Fibroblast of pulmonary artery (primary cell): ENCODE measurements at regions not wholly inside any gene's neighbourhood (a gene's known extent, or its start where the extent isn't known, plus 50 kb on each side); places are given as distances from the start of the nearest gene placed in this dataset.
A peak's percentile ranks its signal among the peaks of the same experiment; 100 is the strongest.
"Not testable (repeated sequence)": the region's sequence is repeated elsewhere in the genome, so short reads cannot be mapped to it uniquely, and the experiment has no call there.

Source experiments
- DNase-seq: peaks from one replicate; pipeline ENCODE4 v3.0.0-alpha.2; 2010; ENCODE audit warnings: low read depth
- H3K4me3 ChIP-seq: replicated peaks from 2 replicates; pipeline ENCODE4 v1.5.1; 2011; ENCODE audit warnings: low read depth, mild to moderate bottlenecking, control low read depth, low read length, moderate library complexity
- CTCF ChIP-seq: IDR thresholded peaks from 2 replicates; pipeline ENCODE4 v1.5.1; 2011; ENCODE audit warnings: mild to moderate bottlenecking, control low read depth, low read length, inconsistent platforms; ENCODE audit errors: missing control alignments

DNA sequence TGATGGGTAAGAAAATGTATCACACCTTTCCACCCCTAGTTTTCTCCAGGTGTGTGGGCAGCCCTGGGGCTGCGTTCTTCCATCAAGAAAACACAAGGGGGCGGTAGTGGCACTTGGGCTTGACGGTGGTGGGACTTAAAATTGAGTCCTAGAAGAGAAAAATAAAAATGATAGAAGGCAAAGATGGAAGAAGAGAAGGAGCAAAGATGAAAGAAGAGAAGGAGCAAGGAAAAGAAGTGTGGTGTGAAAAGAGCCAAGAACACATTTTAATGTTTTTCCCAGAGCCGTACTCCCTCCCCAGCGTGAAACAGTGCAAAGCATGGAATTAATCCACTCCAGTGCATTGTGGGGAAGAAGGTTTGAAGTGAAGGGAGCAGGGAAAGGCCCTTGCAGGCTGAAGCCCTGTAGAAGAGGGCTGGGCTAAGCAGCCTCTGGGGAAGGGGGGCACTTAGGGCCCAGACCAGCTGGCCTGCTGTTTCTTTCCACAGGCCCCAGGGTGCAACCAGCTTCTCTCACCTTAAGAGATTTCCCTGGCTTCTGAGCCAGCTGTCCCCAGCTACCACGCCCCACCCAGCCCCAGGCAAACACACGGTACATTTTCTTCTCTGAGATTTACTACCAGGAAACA is 256.8 kb downstream of the RNF152 start:
- peak; percentile 94 for TF ChIP-seq CTCF
- peak; percentile 70 for DNase-seq
- no peak overlapping the region for H3K4me3 ChIP-seq

DNA sequence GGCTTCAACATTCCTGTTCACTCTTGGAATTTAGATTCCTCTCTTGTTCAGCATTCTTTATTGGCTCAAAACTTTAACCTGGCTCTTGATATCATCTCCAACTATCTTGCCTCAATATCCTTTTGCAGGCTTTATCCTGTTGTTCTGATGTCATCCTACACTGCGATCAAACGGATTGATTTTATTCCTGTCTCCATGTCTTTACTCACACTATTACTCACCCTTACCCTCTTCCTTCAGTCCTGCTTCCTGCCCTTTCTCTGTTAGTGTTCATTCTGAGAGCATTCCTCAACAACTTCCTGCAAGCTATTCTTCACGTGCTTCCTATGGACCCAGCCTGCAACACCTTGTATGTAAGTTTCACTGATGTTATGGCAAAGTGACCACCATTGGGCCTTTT is 264.7 kb downstream of the RNF152 start:
- peak; percentile 36 for DNase-seq
- no peak overlapping the region for H3K4me3 ChIP-seq
- no peak for TF ChIP-seq CTCF

DNA sequence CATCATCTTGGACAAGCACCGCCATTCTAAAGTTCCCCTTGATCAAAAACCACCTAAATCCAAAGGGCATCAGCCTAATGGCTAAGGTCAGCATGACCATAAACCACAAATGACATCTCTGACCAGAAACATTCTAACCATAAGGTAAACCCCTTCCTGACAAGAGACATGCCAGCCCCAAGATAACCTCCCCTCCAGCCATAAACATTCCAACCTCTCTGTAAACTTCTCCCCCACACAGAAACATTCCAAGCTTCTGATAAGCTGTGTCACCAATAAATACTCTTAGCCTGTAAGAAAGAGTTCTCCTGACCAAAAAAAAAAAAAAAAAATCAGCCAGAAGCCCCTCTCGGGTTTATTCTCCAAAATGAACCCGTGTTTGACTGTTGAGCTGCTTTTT is 268.2 kb downstream of the RNF152 start:
- not testable (repeated sequence) for H3K4me3 ChIP-seq

DNA sequence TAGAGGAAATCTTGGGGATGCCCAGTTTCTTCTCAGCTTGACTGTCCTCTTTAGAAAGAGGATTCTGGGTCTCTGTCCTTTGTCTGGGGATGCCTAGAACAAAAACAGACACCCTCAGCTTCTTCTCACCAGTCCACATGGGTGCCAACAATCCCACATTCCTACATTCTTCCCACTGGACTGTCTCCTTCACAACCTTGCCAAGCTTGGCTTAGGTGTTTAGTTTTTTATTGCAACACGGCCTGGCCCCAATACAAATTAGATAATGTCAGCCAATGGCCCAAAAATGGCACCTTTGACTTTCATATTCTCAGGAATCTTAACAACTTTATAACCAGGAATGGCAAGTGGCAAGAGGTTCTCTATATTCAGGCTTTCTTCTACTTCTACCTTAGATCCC is 273.0 kb downstream of the RNF152 start:
- DNase-seq = no peak
- TF ChIP-seq CTCF = no peak
- H3K4me3 ChIP-seq = no peak overlapping the region

More for the DNA sequence above, 268.2 kb downstream of the RNF152 start:
- not testable (repeated sequence) for DNase-seq

GRCh38 chr18:61618816-61619215 is 274.0 kb downstream of the RNF152 start:
- H3K4me3 ChIP-seq = no peak overlapping the region
- no peak for DNase-seq
- no peak for TF ChIP-seq CTCF

DNA sequence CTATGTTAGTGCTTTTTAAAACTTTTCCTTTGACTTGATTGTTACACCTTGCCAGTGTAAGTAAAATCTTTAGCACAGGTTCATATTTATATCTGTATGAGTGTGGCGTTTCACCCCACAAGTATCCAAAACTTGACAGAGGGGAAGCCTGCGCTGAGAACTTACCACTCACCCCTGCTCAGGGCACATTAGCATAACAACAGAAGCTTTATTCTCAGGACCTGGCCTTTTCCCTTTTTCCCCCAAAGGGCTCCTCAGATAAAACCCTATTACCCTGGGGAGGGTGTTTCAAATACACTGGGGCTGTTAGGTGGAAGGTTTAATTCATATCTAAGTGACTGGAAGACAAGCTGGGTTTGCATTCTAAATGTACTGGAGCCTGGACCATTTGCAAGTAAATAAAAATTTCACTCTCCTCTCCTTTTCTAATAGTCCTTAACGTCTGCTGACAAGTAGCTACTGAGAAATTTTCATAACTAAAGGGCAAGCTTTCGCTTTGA is 276.6 kb downstream of the RNF152 start:
- H3K4me3 ChIP-seq = no peak overlapping the region
- DNase-seq = no peak
- no peak for TF ChIP-seq CTCF

GRCh38 chr18:61612517-61612916 is 279.3 kb downstream of the CDH20 start:
- H3K4me3 ChIP-seq = no peak overlapping the region
- no peak for DNase-seq
- TF ChIP-seq CTCF = peak; percentile 33

- H3K4me3 ChIP-seq = no peak overlapping the region
- DNase-seq = no peak
- no peak for TF ChIP-seq CTCF
Observed at GRCh38 chr18:61609131-61609530, 275.9 kb downstream of the CDH20 start.
